Activated CD4-positive, alpha-beta memory T cell treated with anti-CD3 and anti-CD28 coated beads for 36 hours (primary cell): ENCODE measurements at regions not wholly inside any gene's neighbourhood (a gene's known extent, or its start where the extent isn't known, plus 50 kb on each side); places are given as distances from the start of the nearest gene placed in this dataset.

Experiments
- CTCF ChIA-PET: fragments of 350-600 bp; sonication (Branson Sonifier 250); formaldehyde crosslinking; loops from one replicate; lab custom pipeline; 2021; ENCODE audit warnings: antibody characterized with exemption, inconsistent platforms; lab: Charles Lee
- POLR2A ChIA-PET: fragments of 350-600 bp; sonication (Branson Sonifier 250); formaldehyde crosslinking; loops from one replicate; lab custom pipeline; 2021; ENCODE audit warnings: antibody characterized with exemption; lab: Charles Lee
- DNase-seq: peaks from one replicate; pipeline ENCODE4 v3.0.0-alpha.2; 2020
- H3K27ac Mint-ChIP-seq: one replicate; pipeline ENCODE4 v1.8.0; 2021; ENCODE audit warnings: mixed read lengths
- H3K27me3 Mint-ChIP-seq: one replicate; pipeline ENCODE4 v1.8.0; 2021; ENCODE audit warnings: mixed read lengths
- H3K36me3 Mint-ChIP-seq: one replicate; pipeline ENCODE4 v1.8.0; 2021; ENCODE audit warnings: mixed read lengths
- H3K4me1 Mint-ChIP-seq: one replicate; pipeline ENCODE4 v1.8.0; 2021; ENCODE audit warnings: low read depth, mixed read lengths
- H3K4me3 Mint-ChIP-seq: one replicate; pipeline ENCODE4 v1.8.0; 2021; ENCODE audit warnings: mild to moderate bottlenecking, mixed read lengths
- H3K9me3 Mint-ChIP-seq: one replicate; pipeline ENCODE4 v1.8.0; 2021; ENCODE audit warnings: mixed read lengths
- intact Hi-C: fragments of 100-400 bp; cut with micrococcal nuclease; formaldehyde crosslinking; loops from one replicate; pipeline ENCODE4 v1.15.1; 2023

DNA sequence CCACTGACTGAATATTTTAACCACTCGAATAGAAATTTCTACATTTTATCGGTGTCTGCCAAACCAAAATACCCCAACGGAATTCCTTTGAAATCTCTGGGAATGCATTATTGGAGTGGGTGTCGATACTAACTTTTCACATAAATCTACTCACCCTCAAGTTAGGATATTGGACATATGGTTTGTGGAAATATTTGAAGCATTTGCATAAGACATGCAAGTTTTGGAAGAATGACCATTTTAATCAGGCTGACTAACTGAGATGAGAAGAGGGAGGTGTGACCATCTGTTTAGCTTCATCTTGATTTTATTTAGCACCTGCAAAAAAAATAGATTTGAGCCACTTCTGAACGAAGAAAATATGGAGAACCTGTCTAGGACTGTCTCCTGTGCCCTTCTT lies 61.2 kb downstream of the KLF6 start:
- Mint-ChIP-seq H3K9me3 (no peaks in the 10 kb centered on the region), H3K36me3 (no peaks in the 10 kb centered on the region), H3K4me3 (no peak overlapping the region), H3K27me3 (no peaks in the 10 kb centered on the region), H3K27ac (no peak overlapping the region), H3K4me1 (peaks cover 5% of the 10 kb centered on the region)
- ChIA-PET CTCF (no interaction called here), POLR2A (no interaction called here)
- DNase-seq = no peak
- intact Hi-C loops = no loop called here

- peaks cover 6% of the 10 kb centered on the region for H3K4me1 Mint-ChIP-seq
- intact Hi-C loops = no loop called here
- DNase-seq = no peak
- H3K27me3 Mint-ChIP-seq = no peaks in the 10 kb centered on the region
- H3K4me3 Mint-ChIP-seq = no peak overlapping the region
- no peak overlapping the region for H3K27ac Mint-ChIP-seq
- POLR2A ChIA-PET = no interaction called here
- CTCF ChIA-PET = no interaction called here
- no peaks in the 10 kb centered on the region for H3K9me3 Mint-ChIP-seq
- no peaks in the 10 kb centered on the region for H3K36me3 Mint-ChIP-seq
Measured at GRCh38 chr10:3720228-3721019, 64.6 kb downstream of the KLF6 start.

DNA sequence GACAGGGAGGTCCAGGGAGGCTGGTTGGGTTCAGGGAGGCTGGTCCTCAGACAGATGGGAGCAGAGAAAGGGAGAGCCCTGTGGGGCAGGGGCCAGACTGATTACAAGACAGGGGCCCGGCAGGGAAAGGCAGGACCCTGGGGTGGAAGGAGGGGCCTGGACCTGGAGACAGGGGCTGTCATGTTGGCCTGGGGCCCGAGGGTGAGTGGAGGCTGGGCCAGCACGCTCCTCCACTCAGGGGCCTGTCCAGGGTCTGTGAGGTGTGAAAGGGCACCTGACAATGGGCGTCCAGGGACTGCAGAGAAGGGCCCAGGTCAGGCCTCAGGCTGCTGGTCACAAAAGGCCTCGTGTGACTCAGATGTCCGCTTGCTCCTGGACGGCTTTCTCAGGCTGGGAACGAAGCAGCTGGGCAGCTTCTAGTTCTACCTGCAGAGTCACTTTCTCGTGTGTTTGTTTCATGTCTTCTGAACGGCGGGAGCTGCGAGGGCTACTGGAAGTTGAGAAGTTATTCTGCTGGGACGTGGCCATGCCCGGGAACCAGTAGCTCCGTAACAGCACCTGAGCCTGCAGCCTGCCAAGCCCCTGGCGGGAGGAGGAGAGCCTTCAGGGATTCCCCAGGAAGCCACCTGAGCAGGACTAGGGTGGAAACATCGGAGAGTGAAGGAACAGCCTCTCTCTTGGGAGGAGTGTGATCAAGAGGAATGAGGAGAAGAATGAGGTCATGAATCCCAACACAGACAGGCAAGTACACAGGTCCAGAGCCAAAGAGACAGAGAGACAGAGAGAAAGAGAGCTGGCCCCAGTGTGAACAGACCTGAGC lies 65.8 kb downstream of the KLF6 start:
- CTCF ChIA-PET = no interaction called here

GRCh38 chr10:3716093-3716492 lies 68.9 kb downstream of the KLF6 start:
- no peaks in the 10 kb centered on the region for H3K36me3 Mint-ChIP-seq
- CTCF ChIA-PET = no interaction called here
- H3K4me3 Mint-ChIP-seq = no peak overlapping the region
- intact Hi-C loops = no loop called here
- H3K4me1 Mint-ChIP-seq = peaks cover 21% of the 10 kb centered on the region
- H3K27ac Mint-ChIP-seq = no peak overlapping the region
- POLR2A ChIA-PET = no interaction called here
- no peak for DNase-seq
- no peaks in the 10 kb centered on the region for H3K27me3 Mint-ChIP-seq
- H3K9me3 Mint-ChIP-seq = peaks cover 14% of the 10 kb centered on the region

More for the DNA sequence above, 65.8 kb downstream of the KLF6 start:
- DNase-seq = no peak
- intact Hi-C loops = no loop called here
- Mint-ChIP-seq H3K4me1 (peaks cover 16% of the 10 kb centered on the region), H3K27ac (no peak overlapping the region), H3K9me3 (no peaks in the 10 kb centered on the region), H3K36me3 (no peaks in the 10 kb centered on the region), H3K4me3 (no peak overlapping the region), H3K27me3 (no peaks in the 10 kb centered on the region)
- POLR2A ChIA-PET = interaction anchor here (1.7 kb wide), 1 partner anchor 21 kb away, joined by 4 read pairs; no protein-coding TSS in a partner anchor

GRCh38 chr10:3714967-3715366 lies 70.0 kb downstream of the KLF6 start:
- CTCF ChIA-PET = no interaction called here
- no peak overlapping the region for H3K4me3 Mint-ChIP-seq

DNA sequence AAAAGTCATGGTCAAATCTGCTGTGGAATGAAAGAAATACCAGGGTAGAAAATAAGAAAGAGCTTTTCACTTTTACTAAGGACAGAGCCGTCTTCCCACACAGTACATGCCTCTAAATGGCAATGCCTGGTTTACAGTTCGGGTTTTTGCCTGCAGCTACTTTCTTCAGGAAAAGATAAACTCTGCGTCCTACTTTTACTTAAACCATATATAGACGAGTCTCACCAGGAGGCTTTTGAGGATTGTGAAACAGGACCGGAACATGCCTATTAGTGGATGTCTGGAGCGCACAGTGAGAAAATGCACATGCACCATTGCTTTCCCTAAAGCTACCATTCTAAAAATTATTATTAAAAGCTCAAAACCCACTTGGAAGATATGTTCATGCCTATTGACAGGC lies 70.5 kb downstream of the KLF6 start:
- ChIA-PET CTCF (no interaction called here), POLR2A (no interaction called here)
- no peak overlapping the region for H3K27ac Mint-ChIP-seq
- peaks cover 18% of the 10 kb centered on the region for H3K9me3 Mint-ChIP-seq
- no peak for DNase-seq
- no peak overlapping the region for H3K4me3 Mint-ChIP-seq
- intact Hi-C loops = loop anchor here (2.0 kb wide), 1 partner anchor 26 kb away; no protein-coding TSS in a partner anchor
- H3K4me1 Mint-ChIP-seq = peaks cover 22% of the 10 kb centered on the region
- no peaks in the 10 kb centered on the region for H3K36me3 Mint-ChIP-seq
- peaks cover 2% of the 10 kb centered on the region for H3K27me3 Mint-ChIP-seq

More at GRCh38 chr10:3714967-3715366, 70.0 kb downstream of the KLF6 start:
- Mint-ChIP-seq H3K36me3 (no peaks in the 10 kb centered on the region), H3K27ac (no peak overlapping the region), H3K4me1 (peaks cover 21% of the 10 kb centered on the region), H3K27me3 (peaks cover 2% of the 10 kb centered on the region), H3K9me3 (peaks cover 18% of the 10 kb centered on the region)
- intact Hi-C loops = loop anchor here (2.0 kb wide), 1 partner anchor 26 kb away; no protein-coding TSS in a partner anchor
- POLR2A ChIA-PET = no interaction called here
- no peak for DNase-seq

- no peak for DNase-seq
- Mint-ChIP-seq H3K36me3 (no peaks in the 10 kb centered on the region), H3K9me3 (peaks cover 18% of the 10 kb centered on the region), H3K4me3 (no peak overlapping the region), H3K27me3 (peaks cover 2% of the 10 kb centered on the region), H3K27ac (no peak overlapping the region), H3K4me1 (peaks cover 31% of the 10 kb centered on the region)
- ChIA-PET CTCF (no interaction called here), POLR2A (no interaction called here)
- intact Hi-C loops = no loop called here
Measured at GRCh38 chr10:3712707-3713106, 72.3 kb downstream of the KLF6 start.

- Mint-ChIP-seq H3K27ac (no peak overlapping the region), H3K36me3 (no peaks in the 10 kb centered on the region), H3K4me3 (no peak overlapping the region), H3K4me1 (peaks cover 31% of the 10 kb centered on the region), H3K9me3 (peaks cover 18% of the 10 kb centered on the region), H3K27me3 (peaks cover 2% of the 10 kb centered on the region)
- POLR2A ChIA-PET = no interaction called here
- CTCF ChIA-PET = no interaction called here
- intact Hi-C loops = no loop called here
- no peak for DNase-seq
Measured at GRCh38 chr10:3711918-3712317, 73.1 kb downstream of the KLF6 start.

DNA sequence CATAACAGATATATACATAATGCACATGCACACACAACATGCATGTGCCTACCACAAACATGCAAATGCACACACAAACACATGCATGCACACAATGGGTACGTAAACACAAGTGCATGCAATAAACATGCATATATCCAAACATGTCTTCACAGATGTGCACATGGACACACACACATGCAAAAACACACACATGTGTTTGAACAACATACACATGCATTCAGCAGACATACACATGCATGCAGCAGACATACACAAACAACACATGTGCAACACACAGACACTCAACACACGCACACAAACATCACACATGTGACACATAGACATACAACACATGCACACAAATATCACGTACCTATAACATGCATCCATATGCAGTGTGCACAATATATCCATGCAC lies 74.2 kb downstream of the KLF6 start:
- Mint-ChIP-seq H3K27me3 (peaks cover 2% of the 10 kb centered on the region), H3K9me3 (peaks cover 18% of the 10 kb centered on the region), H3K4me3 (no peak overlapping the region), H3K4me1 (peaks cover 31% of the 10 kb centered on the region), H3K27ac (no peak overlapping the region), H3K36me3 (no peaks in the 10 kb centered on the region)
- ChIA-PET POLR2A (no interaction called here), CTCF (no interaction called here)
- no peak for DNase-seq
- intact Hi-C loops = no loop called here

DNA sequence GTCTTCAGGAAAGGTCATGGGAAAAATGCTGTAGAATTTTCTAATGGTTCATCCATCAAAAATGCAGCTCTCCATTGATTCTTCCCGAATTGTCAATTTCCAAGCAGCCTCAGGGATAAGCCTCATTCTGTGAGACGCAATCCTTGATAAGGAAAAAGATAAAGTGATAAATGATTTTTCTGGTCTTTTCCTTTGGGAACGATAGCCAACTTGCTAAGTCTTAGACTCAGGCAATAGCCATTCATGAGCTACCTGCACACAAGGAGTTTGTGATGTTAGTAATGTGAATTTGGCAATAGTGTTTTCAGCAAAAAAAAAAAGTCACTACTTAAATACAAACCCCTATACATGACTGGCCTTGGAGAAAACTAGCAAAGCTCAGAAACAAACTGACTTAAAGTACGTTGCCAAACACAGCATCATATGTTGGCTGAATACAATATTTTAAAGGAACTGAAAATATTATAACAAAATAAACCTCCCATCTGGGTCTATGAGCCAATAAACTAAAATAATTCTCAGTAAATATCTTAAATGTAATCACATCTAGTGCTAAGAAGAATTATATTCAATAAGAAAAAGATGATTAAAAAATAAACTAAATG lies 75.5 kb downstream of the KLF6 start:
- intact Hi-C loops = loop anchor here (5.0 kb wide), 1 partner anchor 42 kb away; no protein-coding TSS in a partner anchor
- Mint-ChIP-seq H3K4me1 (peaks cover 23% of the 10 kb centered on the region), H3K4me3 (no peak overlapping the region), H3K9me3 (peaks cover 18% of the 10 kb centered on the region), H3K36me3 (no peaks in the 10 kb centered on the region), H3K27ac (no peak overlapping the region), H3K27me3 (peaks cover 2% of the 10 kb centered on the region)
- POLR2A ChIA-PET = interaction anchor here (0.6 to 1.5 kb wide), 3 partner anchors 31 to 101 kb away, joined by 3 to 6 read pairs (median 4); no protein-coding TSS in a partner anchor
- DNase-seq = no peak
- CTCF ChIA-PET = no interaction called here

- Mint-ChIP-seq H3K4me3 (no peak overlapping the region), H3K9me3 (peaks cover 18% of the 10 kb centered on the region), H3K27ac (peak overlapping the region; percentile 38), H3K36me3 (no peaks in the 10 kb centered on the region), H3K4me1 (peaks cover 20% of the 10 kb centered on the region), H3K27me3 (peaks cover 2% of the 10 kb centered on the region)
- ChIA-PET CTCF (no interaction called here), POLR2A (interaction anchor here (0.9 to 1.5 kb wide), 2 partner anchors 31 to 49 kb away, joined by 3 to 6 read pairs; no protein-coding TSS in a partner anchor)
- intact Hi-C loops = loop anchor here (5.0 kb wide), 1 partner anchor 42 kb away; no protein-coding TSS in a partner anchor
- peak; percentile 20 for DNase-seq
Measured at GRCh38 chr10:3708852-3709251, 76.2 kb downstream of the KLF6 start.
